Memory B cell (primary cell): ENCODE measurements at regions not wholly inside any gene's neighbourhood (a gene's known extent, or its start where the extent isn't known, plus 50 kb on each side); places are given as distances from the start of the nearest gene placed in this dataset.

Source experiments
- ATAC-seq: fragments of 150-1000 bp; cut with Tn5 transposase; 2 replicates; pipeline ENCODE4 v1.10.0; 2021; ENCODE audit warnings: low read depth, mild to moderate bottlenecking, moderate library complexity
- DNase-seq, 2 donors: peaks; one replicate each; pipeline ENCODE4 v3.0.0; 2022; ENCODE audit warnings: low spot score in 2 of 2
- H3K27ac Mint-ChIP-seq: one replicate; pipeline ENCODE4 v1.8.0; 2022; ENCODE audit warnings: mild to moderate bottlenecking, moderate library complexity, mixed read lengths
- H3K27me3 Mint-ChIP-seq: one replicate; pipeline ENCODE4 v1.8.0; 2022; ENCODE audit warnings: mixed read lengths
- H3K36me3 Mint-ChIP-seq: one replicate; pipeline ENCODE4 v1.8.0; 2022; ENCODE audit warnings: mild to moderate bottlenecking, mixed read lengths
- H3K4me1 Mint-ChIP-seq: one replicate; pipeline ENCODE4 v1.8.0; 2022; ENCODE audit warnings: mixed read lengths
- H3K4me3 Mint-ChIP-seq: one replicate; pipeline ENCODE4 v1.8.0; 2022; ENCODE audit warnings: mild to moderate bottlenecking, moderate library complexity, mixed read lengths
- H3K9me3 Mint-ChIP-seq: one replicate; pipeline ENCODE4 v1.8.0; 2022; ENCODE audit warnings: mixed read lengths

DNA sequence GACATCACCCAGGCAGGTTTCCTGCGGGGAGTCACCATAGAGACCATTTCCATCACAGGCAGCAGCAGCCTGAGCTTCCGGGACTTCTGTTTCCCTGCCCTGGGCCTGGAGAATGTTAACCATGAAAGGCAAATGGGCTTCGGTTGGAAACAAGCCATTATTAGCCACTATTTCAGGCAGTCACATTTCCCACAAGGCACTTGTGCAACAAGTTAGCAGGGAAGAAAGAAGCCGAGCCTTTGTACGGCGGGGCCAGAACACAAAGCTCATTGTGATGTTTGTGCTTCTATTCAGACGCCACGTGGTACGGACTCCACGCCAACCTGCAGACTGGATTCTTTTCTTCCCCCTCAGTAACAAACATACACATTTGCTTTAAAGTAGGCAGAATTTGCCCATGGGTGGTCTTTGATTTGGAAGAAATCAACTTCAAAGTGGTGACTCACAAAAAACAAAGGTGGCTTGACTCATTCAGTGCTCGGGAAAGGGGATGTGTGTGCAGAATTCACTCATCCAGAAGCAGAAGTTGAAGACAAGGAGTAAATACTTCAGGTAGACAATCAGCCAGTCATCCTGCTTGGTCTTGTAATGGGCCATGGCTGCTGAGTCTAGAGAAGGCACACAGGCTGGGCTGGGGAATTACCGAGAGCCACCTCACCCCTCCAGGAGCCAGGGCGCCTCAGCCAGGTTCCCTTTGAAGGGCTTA lies 154.2 kb upstream of the PRMT8 start:
- Mint-ChIP-seq H3K27me3 (peaks cover 18% of the 10 kb centered on the region), H3K4me3 (no peak overlapping the region), H3K4me1 (no peaks in the 10 kb centered on the region), H3K36me3 (no peaks in the 10 kb centered on the region), H3K27ac (no peak overlapping the region), H3K9me3 (no peaks in the 10 kb centered on the region)
- ATAC-seq (no peak), DNase-seq (no peak)

DNA sequence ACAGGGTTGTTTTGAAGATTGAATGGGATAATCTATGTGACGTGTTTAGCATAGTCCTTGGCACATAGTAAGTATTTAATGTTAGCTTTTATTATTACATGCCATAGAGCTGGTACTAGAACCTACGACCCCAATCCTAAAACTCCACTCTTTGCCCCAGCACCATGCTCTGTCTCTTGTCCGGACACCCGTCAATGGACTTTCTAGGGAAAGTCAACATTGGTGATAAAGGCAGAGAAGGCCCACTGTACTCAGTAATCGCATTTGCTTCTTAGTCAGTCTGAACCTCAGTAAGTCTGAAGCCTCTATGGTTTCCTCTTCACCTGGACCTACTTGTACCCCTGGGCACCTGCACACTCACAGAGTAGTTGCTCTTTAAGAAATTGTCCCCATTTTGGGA lies 153.1 kb upstream of the PRMT8 start:
- H3K4me1 Mint-ChIP-seq = no peaks in the 10 kb centered on the region
- H3K27me3 Mint-ChIP-seq = peaks cover 18% of the 10 kb centered on the region
- no peak overlapping the region for H3K4me3 Mint-ChIP-seq
- ATAC-seq = no peak
- no peaks in the 10 kb centered on the region for H3K9me3 Mint-ChIP-seq
- no peak for DNase-seq
- no peaks in the 10 kb centered on the region for H3K36me3 Mint-ChIP-seq
- H3K27ac Mint-ChIP-seq = no peak overlapping the region

DNA sequence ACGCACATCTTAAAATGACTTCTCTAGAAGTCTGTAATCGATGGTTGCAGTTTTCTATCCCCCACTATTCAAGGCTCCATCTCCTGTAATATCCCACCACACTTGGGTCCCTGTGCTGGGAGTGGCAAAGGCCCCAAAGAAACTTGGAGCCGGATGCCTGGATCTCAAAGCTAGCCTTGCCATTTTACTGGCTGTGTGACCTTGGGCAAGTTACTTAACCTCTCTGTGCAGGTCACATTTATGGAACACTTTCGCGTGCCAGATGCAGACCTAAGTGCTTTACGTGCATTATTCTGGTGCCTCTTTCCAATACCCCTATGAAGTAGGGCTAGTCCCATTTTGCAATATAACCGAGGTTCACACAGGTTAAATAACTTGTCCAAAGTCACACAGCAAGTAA lies 151.8 kb upstream of the PRMT8 start:
- H3K27me3 Mint-ChIP-seq = peaks cover 16% of the 10 kb centered on the region
- ATAC-seq (no peak), DNase-seq (no peak)
- H3K36me3 Mint-ChIP-seq = no peaks in the 10 kb centered on the region
- no peak overlapping the region for H3K4me3 Mint-ChIP-seq
- no peak overlapping the region for H3K27ac Mint-ChIP-seq
- no peaks in the 10 kb centered on the region for H3K4me1 Mint-ChIP-seq
- H3K9me3 Mint-ChIP-seq = no peaks in the 10 kb centered on the region

DNA sequence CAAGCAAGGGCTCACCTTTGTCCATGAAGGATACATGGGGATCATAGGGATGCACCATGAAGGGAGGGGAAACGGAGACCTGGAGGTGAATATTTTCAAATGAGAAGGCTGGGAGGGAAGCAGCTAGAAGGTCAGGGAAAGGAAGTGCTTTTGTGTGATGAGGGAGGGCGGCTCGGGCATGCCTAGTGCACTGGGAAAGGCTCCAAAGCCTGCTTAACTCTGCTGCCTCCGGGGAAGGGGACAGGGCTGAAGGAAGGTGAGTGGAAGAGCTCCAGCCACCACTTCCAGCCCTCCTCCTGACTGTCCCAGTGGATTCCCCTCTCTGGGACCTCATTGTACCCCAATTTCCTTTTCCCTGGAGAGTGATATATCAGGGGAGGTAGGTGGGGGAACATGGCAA lies 149.4 kb upstream of the PRMT8 start:
- no peak overlapping the region for H3K4me3 Mint-ChIP-seq
- peaks cover 6% of the 10 kb centered on the region for H3K27me3 Mint-ChIP-seq
- ATAC-seq (no peak), DNase-seq (no peak)
- H3K27ac Mint-ChIP-seq = no peak overlapping the region
- H3K36me3 Mint-ChIP-seq = no peaks in the 10 kb centered on the region
- no peaks in the 10 kb centered on the region for H3K4me1 Mint-ChIP-seq
- H3K9me3 Mint-ChIP-seq = no peaks in the 10 kb centered on the region

DNA sequence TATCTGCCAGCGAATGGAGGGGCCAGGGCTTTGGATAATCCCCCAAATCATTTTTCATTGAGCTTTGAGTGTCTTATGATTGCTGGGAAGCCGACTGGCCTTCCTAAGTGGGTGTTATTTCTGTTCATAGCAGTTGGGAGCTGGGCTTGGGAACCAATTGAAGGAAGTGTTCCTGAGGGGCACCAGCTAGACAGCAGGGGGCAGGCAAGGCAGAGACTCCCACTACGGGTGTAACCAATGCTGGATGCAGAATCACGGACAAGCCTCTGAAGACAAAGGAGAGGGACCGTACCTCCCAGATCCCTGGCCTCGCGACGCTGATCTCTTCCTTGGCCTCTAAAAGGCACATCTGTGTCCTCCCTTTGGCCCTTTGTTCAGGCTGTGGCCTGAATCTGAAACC lies 149.0 kb upstream of the PRMT8 start:
- peaks cover 8% of the 10 kb centered on the region for H3K27me3 Mint-ChIP-seq
- no peak overlapping the region for H3K4me3 Mint-ChIP-seq
- H3K9me3 Mint-ChIP-seq = no peaks in the 10 kb centered on the region
- no peak for ATAC-seq
- H3K4me1 Mint-ChIP-seq = no peaks in the 10 kb centered on the region
- H3K27ac Mint-ChIP-seq = no peak overlapping the region
- H3K36me3 Mint-ChIP-seq = no peaks in the 10 kb centered on the region
- DNase-seq = no peak

DNA sequence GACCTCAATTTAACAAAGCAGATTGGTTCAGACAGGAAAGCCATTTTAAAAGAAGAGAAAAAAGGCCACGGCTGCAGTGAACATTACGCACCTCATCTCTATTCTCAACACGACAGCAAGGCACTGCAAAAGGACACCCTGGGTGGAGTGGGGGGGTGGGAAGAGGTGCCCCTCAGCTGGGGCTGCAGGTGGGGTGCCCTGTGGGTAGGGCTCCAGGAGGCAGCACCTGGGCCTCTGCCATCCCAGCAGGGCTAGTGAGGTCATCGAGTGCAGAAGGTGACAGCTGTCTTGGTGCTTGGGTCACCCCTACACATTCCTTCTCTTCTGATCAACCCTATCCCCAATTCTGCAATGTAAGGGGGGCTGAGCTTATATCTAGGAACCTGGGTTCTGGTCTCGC lies 142.9 kb upstream of the PRMT8 start:
- Mint-ChIP-seq H3K27me3 (peaks cover 6% of the 10 kb centered on the region), H3K9me3 (no peaks in the 10 kb centered on the region), H3K27ac (no peak overlapping the region), H3K4me1 (no peaks in the 10 kb centered on the region), H3K36me3 (no peaks in the 10 kb centered on the region), H3K4me3 (no peak overlapping the region)
- DNase-seq (no peak), ATAC-seq (no peak)

DNA sequence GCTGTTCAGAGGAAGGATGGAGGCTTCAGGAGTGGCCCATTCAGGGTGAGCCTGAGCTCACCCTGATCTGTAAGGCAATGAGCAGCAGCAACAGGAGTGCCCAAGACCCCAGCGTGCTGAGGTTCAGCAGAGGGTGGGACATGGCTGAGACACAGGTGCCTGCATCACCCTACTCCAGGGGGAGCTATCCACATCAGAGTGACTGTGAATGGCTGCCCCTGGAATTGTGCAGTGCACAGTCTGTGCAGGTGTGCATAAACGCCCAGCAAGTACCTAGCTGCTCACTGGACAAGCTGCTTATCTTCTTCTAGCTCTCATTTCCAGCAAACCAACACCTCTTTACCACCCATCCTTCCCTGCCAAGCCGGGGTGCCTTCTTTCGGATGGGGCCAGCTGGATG lies 140.6 kb upstream of the PRMT8 start:
- Mint-ChIP-seq H3K4me3 (no peak overlapping the region), H3K9me3 (no peaks in the 10 kb centered on the region), H3K36me3 (no peaks in the 10 kb centered on the region), H3K4me1 (no peaks in the 10 kb centered on the region), H3K27me3 (peaks cover 6% of the 10 kb centered on the region), H3K27ac (no peak overlapping the region)
- ATAC-seq = no peak
- DNase-seq = no peak

DNA sequence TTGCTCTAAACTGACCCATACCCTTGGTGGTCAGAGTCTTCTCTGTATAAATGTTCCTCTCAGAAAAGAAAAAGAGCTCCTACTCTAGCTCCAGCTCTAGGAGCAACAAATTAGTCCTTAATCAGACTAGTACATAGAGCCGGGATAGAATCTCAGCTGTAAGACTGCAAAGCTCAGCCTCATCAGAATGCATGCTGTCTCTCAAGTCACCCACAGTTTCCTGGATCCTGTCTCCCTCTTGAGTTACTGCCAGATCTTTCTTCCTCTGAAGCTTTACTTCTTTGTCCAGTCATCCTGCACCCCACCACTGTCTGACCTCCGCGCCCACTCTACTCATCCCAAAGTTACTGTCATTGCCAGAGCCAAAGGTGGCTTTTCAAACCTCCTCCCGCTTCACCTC lies 139.3 kb upstream of the PRMT8 start:
- no peaks in the 10 kb centered on the region for H3K9me3 Mint-ChIP-seq
- no peak for ATAC-seq

DNA sequence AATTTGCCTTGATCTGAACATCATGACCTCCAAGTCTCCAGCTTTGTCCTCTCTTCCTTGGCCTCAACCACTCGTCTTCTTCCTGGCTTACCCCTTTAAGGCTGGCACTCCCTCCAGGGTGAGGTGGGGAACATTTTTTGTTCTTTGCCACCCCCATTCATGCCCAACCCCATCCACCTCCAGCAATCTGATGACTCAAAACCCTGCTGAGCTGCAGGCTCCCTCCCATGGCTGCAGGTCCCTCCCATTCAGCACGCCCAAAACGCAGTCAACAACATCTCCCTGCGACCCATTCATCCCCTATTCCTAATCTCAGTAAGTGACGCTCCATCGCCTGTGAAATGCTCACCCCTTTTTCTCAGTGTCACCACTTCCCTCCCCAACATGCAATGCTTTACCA lies 138.8 kb upstream of the PRMT8 start:
- Mint-ChIP-seq H3K4me3 (no peak overlapping the region), H3K27me3 (peaks cover 4% of the 10 kb centered on the region), H3K27ac (no peak overlapping the region), H3K9me3 (no peaks in the 10 kb centered on the region), H3K36me3 (no peaks in the 10 kb centered on the region), H3K4me1 (no peaks in the 10 kb centered on the region)
- DNase-seq (no peak), ATAC-seq (no peak)

More for the DNA sequence above, 139.3 kb upstream of the PRMT8 start:
- Mint-ChIP-seq H3K27me3 (peaks cover 5% of the 10 kb centered on the region), H3K36me3 (no peaks in the 10 kb centered on the region), H3K4me3 (no peak overlapping the region), H3K27ac (no peak overlapping the region), H3K4me1 (no peaks in the 10 kb centered on the region)
- no peak for DNase-seq

DNA sequence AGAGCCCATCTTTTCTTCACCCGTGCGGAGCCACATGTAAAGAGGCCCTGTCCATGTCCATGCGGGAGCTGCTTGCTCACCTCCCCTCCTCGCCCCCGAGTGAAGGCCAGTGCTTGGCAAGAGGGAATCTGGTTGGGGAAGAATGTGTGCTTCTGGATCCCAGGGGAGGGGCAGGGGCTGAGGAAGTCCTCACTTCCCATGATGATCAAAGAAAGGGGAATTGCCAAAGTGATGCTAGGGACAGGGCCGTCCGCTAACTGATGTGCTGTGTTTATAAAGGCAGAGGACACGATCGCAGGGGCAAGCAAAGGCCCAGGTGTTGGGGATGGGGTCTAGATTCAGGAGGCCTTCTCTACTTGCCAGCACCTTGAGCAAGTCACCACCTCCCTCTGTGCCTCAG lies 137.4 kb upstream of the PRMT8 start:
- no peaks in the 10 kb centered on the region for H3K4me1 Mint-ChIP-seq
- ATAC-seq = no peak
- no peaks in the 10 kb centered on the region for H3K9me3 Mint-ChIP-seq
- no peaks in the 10 kb centered on the region for H3K36me3 Mint-ChIP-seq
- DNase-seq = no peak
- H3K27me3 Mint-ChIP-seq = peaks cover 4% of the 10 kb centered on the region
- no peak overlapping the region for H3K4me3 Mint-ChIP-seq
- no peak overlapping the region for H3K27ac Mint-ChIP-seq

DNA sequence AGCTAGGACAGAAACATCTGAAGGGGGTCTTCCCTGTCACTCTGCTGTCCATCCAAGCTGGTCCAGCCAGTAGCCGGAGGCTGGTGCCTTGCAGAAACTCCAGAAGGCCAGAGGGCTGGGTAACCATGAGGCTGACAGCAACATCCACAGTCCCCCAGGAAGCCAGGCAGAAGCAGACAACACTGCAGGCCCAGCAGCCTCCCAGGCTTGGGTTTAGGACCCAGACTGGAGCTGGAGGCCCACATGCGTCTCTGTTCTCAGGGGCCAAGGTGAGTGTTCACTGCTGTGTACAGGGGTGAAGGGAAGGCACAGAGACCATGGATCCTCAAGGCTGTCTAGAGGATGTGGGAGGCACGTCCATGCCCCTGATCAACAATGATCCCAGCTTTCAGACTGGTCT lies 136.4 kb upstream of the PRMT8 start:
- Mint-ChIP-seq H3K9me3 (no peaks in the 10 kb centered on the region), H3K4me3 (no peak overlapping the region), H3K27ac (no peak overlapping the region), H3K27me3 (peaks cover 3% of the 10 kb centered on the region), H3K4me1 (no peaks in the 10 kb centered on the region), H3K36me3 (no peaks in the 10 kb centered on the region)
- ATAC-seq (no peak), DNase-seq (no peak)

DNA sequence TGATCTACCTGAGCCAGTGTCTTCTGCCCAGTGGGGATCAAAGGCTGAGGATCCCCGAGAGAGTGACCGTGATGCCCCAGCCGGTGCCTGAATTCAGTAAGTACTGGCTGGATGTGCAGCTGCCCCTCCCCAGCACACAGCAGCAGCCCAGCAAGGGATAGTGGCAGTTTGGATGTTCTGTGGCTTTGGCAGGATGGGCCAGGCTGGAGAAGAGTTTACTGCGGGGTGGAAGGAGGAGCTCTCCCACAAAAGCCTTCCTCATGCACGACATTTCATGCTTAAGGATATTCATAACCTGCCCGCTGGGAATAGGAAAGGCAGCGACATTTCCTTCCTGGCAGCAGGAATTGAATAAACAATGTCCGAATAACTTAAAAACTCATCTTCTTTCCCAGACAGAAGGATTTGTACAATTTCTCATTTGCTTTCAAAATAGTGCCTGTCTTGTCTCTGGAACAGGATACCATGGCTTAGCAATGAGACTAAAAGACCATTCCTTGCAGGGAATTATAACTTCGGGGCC lies 135.6 kb upstream of the PRMT8 start:
- no peaks in the 10 kb centered on the region for H3K27me3 Mint-ChIP-seq
- DNase-seq (no peak), ATAC-seq (no peak)
- no peaks in the 10 kb centered on the region for H3K4me1 Mint-ChIP-seq
- no peak overlapping the region for H3K4me3 Mint-ChIP-seq
- no peak overlapping the region for H3K27ac Mint-ChIP-seq
- no peaks in the 10 kb centered on the region for H3K9me3 Mint-ChIP-seq
- no peaks in the 10 kb centered on the region for H3K36me3 Mint-ChIP-seq

DNA sequence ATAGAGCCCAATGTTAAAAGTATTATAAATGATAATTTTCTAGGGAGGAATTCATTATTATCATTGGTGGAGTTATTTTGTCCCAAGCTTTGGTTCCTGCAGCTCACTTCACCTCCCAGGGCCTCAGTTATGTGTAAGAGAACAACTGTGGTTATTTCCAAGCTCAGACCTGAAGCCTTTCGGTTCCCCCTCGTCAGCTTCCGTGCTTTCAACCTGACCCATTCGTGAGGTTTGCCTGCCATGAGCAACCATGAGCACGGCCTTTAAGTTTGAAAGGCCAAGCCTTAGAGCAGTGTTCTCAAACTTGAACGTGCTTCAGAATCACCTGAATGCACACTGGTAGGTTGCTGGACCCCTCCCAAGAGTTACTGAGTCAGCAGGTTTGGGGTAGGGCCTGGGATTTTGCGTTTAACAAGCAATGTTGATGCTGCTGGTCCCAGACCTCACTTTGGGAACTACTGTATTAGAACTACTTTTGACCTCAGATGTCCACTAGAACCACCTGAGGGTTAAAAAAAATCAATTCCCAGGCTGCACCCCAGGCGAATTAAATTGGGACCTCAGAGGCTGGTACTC lies 133.0 kb upstream of the PRMT8 start:
- DNase-seq = no peak
- H3K27me3 Mint-ChIP-seq = no peaks in the 10 kb centered on the region
- H3K27ac Mint-ChIP-seq = no peak overlapping the region
- H3K4me3 Mint-ChIP-seq = no peak overlapping the region
- no peak for ATAC-seq
- no peaks in the 10 kb centered on the region for H3K9me3 Mint-ChIP-seq
- no peaks in the 10 kb centered on the region for H3K36me3 Mint-ChIP-seq
- H3K4me1 Mint-ChIP-seq = no peaks in the 10 kb centered on the region

DNA sequence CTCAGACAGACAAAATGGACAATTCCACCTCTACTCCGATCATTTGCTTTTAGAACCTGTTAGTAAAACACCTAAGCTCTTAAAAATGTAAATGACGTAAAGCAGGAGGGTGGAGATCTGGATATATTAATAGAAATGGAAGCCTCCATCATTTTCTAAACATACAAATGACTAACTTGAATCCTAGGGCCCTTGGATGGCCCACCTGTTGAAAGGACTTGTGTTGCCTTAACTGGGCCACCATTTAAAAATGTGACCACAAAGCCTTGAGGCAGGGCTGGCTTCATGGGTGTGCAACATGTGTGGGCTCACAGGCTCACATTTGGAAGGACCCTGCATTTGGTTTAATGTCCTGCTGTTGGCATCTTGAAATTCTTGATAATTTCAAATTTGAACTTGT lies 131.5 kb upstream of the PRMT8 start:
- Mint-ChIP-seq H3K4me1 (peaks cover 4% of the 10 kb centered on the region), H3K4me3 (no peak overlapping the region), H3K27ac (no peak overlapping the region), H3K36me3 (no peaks in the 10 kb centered on the region), H3K27me3 (no peaks in the 10 kb centered on the region), H3K9me3 (no peaks in the 10 kb centered on the region)
- DNase-seq (no peak), ATAC-seq (no peak)

DNA sequence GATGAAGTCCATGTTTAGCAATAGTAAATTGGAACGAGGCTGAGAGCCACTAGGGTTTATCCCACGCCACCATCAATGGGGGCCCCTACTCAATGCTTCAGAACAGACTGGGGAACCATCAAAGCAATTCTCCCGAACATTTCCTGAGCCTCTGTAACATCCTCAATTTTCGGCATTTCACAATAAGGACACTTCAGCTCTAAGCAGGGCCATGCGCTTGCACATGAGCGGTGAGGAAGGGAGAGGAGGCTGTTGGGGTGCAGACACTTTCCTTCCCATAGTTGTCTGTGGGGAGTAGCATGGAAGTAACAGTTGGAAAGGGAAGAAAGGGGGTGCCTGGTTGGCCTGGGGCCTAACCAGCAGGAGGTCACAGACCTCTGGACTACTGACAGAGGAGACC lies 129.9 kb upstream of the PRMT8 start:
- Mint-ChIP-seq H3K4me3 (no peak overlapping the region), H3K36me3 (no peaks in the 10 kb centered on the region), H3K27me3 (peaks cover 6% of the 10 kb centered on the region), H3K27ac (no peak overlapping the region), H3K9me3 (no peaks in the 10 kb centered on the region), H3K4me1 (peaks cover 4% of the 10 kb centered on the region)
- DNase-seq (no peak), ATAC-seq (no peak)
